ENCODE measurements at regions not wholly inside any gene's neighbourhood (a gene's known extent, or its start where the extent isn't known, plus 50 kb on each side); places are given as distances from the start of the nearest gene placed in this dataset.

DNA sequence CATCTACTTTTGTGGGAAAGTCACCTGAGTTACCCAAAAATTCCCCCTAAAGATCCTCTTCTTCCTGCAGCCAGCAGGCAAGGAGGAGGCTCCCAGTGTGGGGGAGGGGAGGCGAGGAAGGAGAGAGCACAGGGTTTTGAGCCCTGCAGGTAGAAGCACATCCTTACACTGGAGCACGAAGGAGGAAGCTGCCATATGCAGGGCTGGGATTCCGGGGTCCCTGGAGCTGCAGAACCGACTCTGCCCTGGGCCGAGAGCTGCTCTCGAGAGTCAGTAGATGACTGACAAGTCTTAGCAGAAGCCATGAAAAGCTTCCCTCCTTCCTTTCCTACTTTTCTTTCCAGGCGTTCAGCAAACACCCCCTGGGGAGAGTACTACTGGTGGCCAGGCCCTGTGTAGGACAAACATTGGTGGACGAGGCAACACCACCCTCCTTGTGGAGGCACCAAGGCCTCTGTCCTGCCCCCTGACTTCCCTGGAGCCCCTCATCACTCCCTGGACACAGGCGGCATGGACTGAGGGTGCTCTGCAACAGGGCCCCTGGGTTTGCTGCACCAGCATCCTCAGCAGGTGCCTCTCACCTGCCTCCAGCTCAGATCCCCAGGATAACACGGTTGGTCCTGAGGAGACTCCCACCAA lies 211.7 kb upstream of the CST7 start:
- DNase-seq (ENCODE audit: extremely low read depth in 1 of 11, low read depth in 9 of 11, low spot score in 4 of 11), result no peak

DNA sequence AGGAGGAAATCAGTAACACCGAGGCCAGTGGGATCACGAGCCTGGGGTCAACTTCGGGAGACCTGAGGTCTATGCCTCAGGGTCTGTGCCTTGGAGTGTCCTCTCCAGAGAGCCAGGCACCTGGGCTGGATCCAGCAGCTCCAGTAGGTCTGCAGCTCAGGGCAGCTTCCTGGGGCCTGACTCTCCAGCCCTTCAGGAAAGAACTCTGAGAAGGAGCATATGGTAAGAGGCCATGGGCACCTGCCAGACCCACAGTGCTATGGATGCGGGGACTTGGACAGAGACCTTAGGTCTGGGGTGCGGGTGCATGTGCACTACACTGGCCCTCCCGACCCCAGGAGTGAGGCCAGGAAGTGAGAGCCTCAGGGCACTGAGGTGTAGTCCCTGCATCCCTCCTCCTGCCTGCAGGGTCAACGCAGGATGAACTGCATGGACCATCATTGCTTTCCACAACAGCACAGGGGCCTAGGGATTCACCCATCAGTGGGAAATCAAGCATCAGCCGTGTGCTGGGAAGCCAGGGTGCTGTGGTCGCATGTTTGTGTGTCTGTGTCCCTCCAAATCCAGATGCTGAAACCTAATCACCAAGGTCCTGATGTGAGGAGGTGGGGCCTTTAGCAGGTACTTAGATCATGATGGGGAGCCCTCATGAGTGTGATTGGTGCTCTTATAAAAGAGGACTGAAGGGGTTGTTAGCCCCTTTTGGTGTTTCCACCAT lies 210.9 kb upstream of the CST7 start:
- DNase-seq (ENCODE audit: extremely low read depth in 1 of 11, low read depth in 9 of 11, low spot score in 4 of 11), result no peak

GRCh38 chr20:24738981-24739633 lies 210.0 kb upstream of the CST7 start:
- no peak for DNase-seq (ENCODE audit: extremely low read depth in 1 of 11, low read depth in 9 of 11, low spot score in 4 of 11)

DNA sequence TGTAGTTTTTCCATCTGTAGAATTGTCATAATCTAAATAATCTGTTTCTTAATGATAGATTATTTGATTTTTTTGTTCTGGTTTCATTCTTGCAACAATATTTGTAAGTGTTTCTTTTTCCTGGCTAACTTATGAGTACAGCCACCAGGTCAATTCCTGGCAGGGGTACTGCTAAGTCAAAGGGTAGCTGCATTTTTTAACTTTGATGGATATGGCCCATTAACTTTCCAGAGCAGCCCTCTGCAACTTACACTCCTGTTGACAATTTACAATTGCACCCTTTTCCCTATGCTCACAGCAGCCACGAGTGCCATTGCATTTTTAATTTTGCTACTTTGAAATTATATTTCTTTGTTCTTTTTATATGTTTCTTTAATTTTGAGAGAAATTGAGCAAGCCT lies 209.3 kb upstream of the CST7 start:
- DNase-seq (ENCODE audit: extremely low read depth in 1 of 11, low read depth in 9 of 11, low spot score in 4 of 11), result no peak

DNA sequence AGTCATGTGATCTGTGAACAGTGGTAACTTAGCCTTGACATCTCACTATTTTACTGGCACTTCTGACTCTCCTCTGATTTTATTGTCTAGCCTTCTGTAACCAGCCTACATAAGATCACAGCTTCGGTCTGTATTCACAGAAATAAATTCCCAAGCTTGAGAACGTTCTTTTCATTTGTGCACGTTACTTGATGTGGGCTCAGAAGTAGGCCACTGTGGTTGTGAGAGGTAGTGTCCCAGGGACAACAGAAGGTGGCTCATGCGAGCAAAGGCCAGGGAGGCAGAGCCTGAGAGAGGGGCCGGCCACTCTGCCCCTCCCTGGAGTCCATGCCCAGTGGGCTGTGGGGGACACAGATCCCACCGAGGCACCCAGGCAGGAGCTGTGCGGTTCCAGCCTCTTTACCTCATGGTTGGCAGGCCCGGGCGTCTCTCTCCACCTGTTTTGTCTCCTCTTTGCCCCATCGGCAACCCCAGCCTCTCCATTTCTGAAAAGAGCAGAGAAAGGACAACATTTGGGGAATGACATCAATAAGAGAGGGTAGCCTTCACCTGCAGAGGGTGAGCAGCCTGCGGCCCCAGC lies 207.5 kb upstream of the CST7 start:
- DNase-seq (ENCODE audit: extremely low read depth in 1 of 11, low read depth in 9 of 11, low spot score in 4 of 11), result no peak

DNA sequence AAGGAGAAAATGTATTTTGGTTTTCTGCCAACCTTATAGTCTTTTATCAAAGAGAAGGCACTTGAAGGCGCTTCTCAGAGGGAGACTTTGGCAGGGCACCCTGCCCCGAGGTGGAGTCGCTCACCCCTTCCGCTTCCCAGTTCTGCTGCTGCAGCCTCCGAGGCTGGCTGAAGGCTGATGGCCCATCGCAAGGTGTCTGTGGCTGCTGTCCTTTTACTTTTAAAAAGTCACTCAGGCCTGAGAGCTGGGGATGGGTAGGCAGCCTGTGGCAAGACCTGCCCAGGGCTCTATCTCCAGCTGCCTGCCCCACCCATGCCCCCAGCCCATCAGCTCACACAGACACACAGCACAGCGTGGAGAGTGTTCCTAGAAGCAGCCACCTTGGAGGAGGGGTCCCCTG lies 206.6 kb upstream of the CST7 start:
- DNase-seq (ENCODE audit: extremely low read depth in 1 of 11, low read depth in 9 of 11, low spot score in 4 of 11), result no peak

GRCh38 chr20:24742989-24743388 lies 206.1 kb upstream of the CST7 start:
- DNase-seq (ENCODE audit: extremely low read depth in 1 of 11, low read depth in 9 of 11, low spot score in 4 of 11), result no peak

GRCh38 chr20:24743641-24744040 lies 205.4 kb upstream of the CST7 start:
- DNase-seq (ENCODE audit: extremely low read depth in 1 of 11, low read depth in 9 of 11, low spot score in 4 of 11), result no peak

GRCh38 chr20:24744747-24745146 lies 204.3 kb upstream of the CST7 start:
- no peak for DNase-seq (ENCODE audit: extremely low read depth in 1 of 11, low read depth in 9 of 11, low spot score in 4 of 11)

DNA sequence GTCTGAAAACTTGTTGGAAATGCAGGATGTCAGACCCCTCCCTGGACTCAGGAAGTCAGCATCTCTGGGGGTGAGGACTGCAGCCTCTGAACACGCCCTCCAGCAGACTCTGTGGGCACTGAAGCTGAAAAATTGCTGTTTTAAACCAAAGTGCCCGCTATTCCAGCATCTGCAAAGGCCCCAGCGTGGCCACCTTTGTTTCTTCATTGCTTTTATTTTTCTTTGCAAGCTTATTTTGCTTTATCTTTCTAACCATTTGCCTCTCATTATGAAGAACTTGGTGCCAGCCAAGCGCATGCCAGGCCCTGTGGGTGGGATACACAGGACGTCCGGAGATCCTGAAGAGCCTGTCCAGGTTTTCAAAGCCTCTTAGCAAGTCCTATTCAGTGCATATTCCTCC lies 203.9 kb upstream of the CST7 start:
- DNase-seq (ENCODE audit: extremely low read depth in 1 of 11, low read depth in 9 of 11, low spot score in 4 of 11), result no peak

DNA sequence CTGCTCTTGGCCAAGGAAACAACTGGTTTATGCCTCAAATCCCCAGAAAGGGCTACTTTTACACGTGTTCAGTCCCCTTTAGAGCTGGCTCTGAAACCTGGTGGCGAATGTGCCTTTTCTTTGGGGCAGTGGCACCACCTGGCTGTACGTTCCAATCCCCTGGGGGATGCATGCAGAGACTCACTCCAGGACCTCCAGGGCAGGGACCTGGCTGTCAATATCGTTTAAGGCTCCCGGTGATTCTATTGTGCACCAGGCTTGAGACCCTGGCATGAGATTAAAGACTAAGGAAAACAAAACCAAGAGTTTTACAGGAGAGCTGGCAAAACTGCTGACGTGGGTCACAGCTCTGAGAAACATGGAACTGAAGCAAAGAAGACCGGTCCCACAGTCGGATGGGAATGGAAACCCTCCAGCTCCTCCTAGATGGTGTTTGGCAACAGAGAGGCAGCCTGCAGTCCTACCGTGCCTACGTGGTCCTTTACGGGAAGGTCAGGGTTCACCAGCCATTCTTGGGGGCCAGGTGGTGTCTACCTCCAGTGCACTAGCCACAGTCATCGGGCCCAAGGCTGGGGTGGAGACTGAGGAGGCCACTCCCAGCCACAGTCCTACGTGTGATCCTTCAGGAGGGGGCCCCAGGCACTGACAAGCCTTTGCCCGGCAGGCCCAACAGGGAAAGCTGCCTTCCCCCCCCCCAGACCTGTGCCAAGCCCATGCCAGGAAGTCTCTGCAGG lies 203.3 kb upstream of the CST7 start:
- no peak for DNase-seq (ENCODE audit: extremely low read depth in 1 of 11, low read depth in 9 of 11, low spot score in 4 of 11)

DNA sequence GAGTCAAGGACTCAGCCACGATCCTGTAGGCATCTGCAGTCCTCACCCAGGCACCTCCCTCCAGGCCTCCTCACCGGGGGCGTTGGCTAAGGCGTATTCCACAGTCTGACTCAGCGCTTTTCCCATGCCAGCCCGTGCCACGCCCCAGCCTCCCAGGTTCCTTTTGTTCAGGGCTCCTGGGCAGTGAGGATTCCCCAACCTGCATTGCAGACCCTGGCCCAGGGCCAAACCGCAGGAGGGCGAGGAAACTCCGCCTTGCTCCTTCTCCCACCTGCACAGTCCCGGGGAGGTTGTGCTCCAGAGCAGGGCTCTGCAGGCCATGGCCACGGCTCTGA lies 202.8 kb upstream of the CST7 start:
- peak in 1 of 11 donors; percentile 39 for DNase-seq (ENCODE audit: extremely low read depth in 1 of 11, low read depth in 9 of 11, low spot score in 4 of 11)

GRCh38 chr20:24747010-24747712 lies 201.9 kb upstream of the CST7 start:
- DNase-seq (ENCODE audit: extremely low read depth in 1 of 11, low read depth in 9 of 11, low spot score in 4 of 11), result no peak

- no peak for DNase-seq (ENCODE audit: extremely low read depth in 1 of 11, low read depth in 9 of 11, low spot score in 4 of 11)
Observed at GRCh38 chr20:24747881-24748595, 201.0 kb upstream of the CST7 start.

DNA sequence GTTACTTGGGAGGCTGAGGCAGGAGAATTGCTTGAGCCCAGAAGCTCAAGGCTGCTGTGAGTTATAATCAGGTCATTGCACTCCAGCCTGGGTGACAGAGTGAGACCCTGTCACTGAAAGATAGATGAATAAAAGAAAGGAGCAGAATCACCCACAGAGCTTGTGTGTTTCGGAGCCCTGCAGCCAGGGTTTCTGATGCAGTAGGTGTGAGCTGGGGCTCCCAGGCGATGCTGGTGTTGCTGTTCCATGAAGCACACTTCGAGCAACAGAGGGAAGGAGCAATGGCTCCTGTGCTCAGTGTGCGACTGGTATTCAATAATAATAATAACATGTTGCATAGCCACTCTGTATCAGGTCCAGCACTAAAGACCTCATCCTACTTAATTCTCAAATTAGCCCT lies 197.5 kb upstream of the CST7 start:
- no peak for DNase-seq (ENCODE audit: extremely low read depth in 1 of 11, low read depth in 9 of 11, low spot score in 4 of 11)

DNA sequence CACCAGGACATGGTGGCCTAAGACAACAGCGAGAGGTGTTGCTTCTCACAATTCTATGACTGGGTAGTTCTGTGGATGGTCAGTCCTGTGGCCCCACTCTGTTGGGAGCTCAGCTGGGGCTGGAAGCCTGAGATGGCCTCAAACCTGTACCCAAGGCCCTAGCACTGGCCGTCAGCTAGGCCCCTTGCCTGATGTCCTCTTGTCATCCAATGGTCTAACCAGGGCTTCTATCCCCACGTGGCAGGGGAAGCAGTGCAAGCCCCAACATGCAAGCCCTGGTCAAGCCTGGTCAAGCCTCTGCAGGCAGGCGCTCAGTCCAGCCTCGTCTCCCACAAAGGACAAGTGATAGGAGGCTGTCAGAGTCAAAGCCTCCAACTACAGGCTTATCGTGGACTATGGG lies 196.5 kb upstream of the CST7 start:
- no peak for DNase-seq (ENCODE audit: extremely low read depth in 1 of 11, low read depth in 9 of 11, low spot score in 4 of 11)

GRCh38 chr20:24753130-24753529 lies 195.9 kb upstream of the CST7 start:
- no peak for DNase-seq (ENCODE audit: extremely low read depth in 1 of 11, low read depth in 9 of 11, low spot score in 4 of 11)

GRCh38 chr20:24754691-24755090 lies 194.4 kb upstream of the CST7 start:
- no peak for DNase-seq (ENCODE audit: extremely low read depth in 1 of 11, low read depth in 9 of 11, low spot score in 4 of 11)

All from renal cortex interstitium (tissue), 11 donors.